ENCODE measurements at regions not wholly inside any gene's neighbourhood (a gene's known extent, or its start where the extent isn't known, plus 50 kb on each side); places are given as distances from the start of the nearest gene placed in this dataset.

- TF ChIP-seq CTCF (IDR thresholded peaks at IDR 0.05): no peak
- no peak for TF ChIP-seq EP300 (IDR thresholded peaks at IDR 0.05)
- no peak for TF ChIP-seq POLR2A (IDR thresholded peaks at IDR 0.05; ENCODE audit: low read depth)
Observed at GRCh38 chr5:4081059-4081458, 485.4 kb downstream of the IRX1 start.
